Stimulated activated CD8-positive, alpha-beta memory T cell treated with anti-CD3 and anti-CD28 coated beads, Interleukin-15, amount 100 ng/mL, for 4 hours (primary cell): ENCODE measurements at regions not wholly inside any gene's neighbourhood (a gene's known extent, or its start where the extent isn't known, plus 50 kb on each side); places are given as distances from the start of the nearest gene placed in this dataset.

Experiments used
- DNase-seq, 2 donors: peaks; one replicate each; pipeline ENCODE4 v3.0.0-alpha.2; 2020; ENCODE audit warnings: low read depth in 2 of 2

DNA sequence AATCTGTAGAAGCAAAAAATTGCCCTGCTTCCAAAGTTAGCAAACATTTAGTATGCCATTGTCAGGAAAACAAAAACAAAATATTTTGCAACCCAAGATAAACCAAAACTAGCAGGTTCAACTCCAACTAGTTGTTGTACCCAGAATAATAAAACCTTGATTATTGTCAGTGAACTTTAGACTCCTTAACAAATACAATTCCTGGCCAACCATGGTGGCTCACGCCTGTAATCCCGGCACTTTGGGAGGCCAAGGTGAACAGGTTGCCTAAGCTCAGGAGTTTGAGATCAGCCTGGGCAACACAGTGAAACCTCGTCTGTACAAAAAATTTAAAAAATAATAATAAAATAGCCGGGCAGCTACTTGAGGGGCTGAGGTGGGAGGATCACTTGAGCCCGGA, 53.6 kb upstream of the EPCAM start:
- no peak for DNase-seq

DNA sequence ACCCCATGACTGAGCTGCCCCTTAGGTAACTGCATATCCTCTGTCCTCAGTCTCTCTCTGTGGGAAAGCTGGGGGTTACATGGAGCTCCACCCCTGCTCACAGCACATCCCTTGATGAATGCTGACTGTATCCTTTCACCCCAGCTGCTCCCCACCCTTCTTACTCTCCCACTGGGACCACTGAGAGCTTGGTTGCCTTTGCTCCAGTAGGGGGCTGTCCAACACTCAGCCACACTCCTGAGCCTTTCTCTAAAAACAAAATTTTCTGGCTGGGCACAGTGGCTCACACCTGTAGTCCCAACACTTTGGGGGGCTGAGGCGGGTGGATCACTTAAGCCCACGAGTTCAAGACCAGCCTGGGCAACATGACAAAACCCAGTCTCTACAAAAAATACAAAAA, 55.4 kb upstream of the EPCAM start:
- no peak for DNase-seq

DNA sequence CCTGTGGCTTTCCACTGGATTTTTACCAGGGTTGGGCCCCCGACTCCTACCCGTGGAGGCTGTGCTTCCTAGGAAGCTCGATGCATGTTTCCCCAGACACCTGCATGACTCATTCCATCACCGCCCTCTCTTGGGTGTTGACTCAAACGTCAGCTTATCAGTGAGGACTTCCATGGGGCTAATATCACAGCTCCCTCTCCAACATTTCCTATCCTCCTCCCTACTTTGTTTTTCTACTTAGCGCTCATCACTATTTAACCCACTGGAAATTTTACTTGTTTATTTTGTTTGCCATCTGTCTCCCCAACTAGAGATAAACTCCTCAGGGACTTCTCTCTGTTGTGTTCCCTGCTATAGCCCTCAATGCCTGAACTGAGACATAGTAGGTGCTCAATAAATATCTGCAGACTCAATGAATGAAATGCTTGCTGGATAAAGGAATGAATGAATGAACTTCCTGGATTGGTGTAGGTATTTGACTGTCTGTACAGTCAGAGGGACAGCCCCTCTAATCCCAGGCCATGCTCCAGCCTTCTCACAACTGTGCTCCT, 55.9 kb upstream of the EPCAM start:
- DNase-seq = no peak

DNA sequence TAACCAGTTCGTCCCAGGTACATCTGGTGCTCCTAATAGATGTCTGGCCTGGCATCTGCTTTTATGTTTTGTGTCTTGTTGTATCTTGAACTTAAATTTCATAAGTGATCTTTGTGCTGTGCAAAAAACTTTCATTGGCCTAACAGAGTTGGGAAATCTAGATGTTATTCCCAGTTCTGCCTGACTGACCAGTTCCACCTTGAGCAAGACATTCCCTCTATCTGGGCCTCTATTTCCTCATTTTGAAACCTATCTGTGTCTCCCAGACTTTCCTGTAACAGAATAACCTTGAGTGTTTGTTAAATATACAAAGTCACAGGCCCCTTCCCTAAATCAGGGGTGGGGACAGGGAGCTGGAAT, 56.6 kb upstream of the EPCAM start:
- no peak for DNase-seq

GRCh38 chr2:47311764-47312490, 57.2 kb upstream of the EPCAM start:
- no peak for DNase-seq

GRCh38 chr2:47310801-47311560, 58.1 kb upstream of the EPCAM start:
- DNase-seq = no peak

DNA sequence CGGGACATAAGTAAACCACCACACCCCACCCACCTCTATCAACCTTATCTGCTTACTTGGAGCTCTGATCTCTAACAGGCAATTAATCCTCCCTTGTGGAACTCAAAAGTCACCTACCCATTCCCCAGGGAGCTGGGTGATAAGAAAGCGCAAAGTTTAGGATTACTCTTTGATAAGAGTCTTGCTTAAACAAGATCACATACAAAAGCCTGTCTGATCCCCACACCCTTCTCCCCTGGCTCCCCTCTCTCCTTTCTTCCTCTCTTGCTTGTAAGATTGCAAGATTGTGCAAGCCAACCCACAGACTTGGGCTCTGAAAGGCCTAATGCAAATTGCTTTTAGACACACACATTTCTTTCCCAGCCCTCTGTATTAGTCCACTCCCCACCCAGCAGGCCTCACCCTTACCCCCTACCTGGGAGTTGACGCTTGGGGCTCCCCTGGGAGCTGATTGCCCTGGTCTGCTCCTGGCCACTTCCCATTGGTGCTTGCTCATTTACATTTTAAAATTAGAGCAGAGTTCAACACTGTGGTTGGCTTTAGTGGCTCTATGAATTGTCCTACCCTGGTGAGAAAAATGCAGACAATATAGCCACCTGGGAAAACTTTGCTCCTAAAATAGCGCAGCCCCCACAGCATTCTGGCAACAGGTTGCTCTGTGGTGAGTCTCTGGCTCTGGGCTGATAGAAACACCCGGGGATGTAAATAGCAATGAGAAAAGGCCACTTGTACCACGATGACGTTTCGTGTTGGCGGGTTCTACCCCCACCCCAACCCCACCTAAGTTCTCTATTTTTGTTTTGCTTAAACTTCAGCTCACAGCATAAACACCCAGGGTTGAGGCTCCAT, 58.9 kb upstream of the EPCAM start:
- no peak for DNase-seq

GRCh38 chr2:47309472-47309951, 59.6 kb upstream of the EPCAM start:
- DNase-seq = no peak

DNA sequence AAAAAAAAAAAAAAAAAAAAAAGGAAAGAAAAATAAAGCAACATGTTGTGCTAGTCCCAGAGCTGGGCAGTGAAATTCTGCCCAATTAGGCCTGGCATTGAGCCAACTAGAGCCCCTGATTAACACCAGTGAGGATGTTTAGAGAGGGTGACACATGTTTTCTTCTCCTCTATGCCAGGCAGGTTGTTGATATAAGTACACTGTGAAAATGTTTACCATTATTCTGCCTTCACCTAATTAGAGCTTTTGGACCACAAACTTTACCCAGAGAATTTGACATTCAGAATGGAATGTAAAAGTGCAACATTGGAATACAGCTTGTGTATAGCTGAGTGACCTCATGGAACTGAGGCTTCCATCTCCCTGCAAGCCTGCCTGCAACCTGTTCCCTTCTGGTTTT, 62.0 kb upstream of the EPCAM start:
- DNase-seq = no peak

GRCh38 chr2:47304654-47305053, 64.5 kb upstream of the EPCAM start:
- no peak for DNase-seq

DNA sequence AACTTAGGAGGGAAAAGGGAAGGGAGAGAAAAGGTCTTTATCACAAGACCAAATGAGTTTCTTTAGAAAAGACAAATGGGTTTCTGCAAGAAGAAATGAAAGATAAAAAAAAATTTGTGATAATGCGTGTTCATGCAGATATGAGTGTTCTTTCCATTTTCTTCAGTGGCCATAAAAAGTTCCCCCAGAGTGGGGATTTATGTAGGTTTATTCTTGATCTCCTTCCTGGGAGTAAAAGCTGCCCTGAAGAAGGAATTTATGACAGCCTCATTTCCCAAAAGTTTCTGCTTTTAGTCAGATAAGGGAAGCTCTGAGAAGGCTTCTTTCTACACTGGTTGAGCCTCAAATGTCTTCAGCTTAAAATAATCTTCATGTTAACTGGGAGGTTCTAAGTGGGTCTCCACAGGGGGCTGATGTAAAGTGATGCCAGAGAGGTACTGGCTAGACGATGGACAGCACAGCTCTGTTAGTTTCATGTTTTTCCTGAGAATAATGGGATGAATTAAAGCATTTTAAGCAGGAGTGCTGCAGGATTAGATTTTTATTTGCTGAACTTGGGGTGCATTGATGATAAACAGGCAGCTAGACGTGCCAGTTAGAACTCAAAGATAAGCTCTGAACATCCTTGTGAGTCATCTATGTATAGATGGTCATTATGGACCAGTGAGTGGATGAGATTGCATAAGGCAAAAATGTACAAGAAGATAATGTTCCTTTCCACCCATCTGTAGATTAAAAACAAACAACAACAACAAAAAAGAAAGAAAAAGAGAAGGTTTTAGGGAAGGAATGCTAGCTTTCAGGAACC, 65.6 kb upstream of the EPCAM start:
- DNase-seq = no peak

DNA sequence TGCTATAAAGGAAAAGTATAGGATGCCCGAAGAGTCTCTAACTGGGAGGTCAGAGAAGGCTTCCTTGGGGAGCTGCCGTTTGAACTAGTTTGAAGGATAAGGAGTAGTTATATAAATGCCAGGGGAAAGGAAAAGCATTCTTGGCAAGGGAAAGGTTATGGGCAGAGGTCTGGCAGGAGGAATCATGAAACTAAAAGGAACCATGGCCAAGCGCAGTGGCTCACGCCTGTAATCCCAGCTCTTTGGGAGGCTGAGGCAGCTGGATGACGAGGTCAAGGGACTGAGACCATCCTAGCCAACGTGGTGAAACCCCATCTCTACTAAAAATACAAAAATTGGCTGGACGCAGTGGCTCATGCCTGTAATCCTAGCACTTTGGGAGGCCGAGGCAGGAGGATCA, 66.8 kb upstream of the EPCAM start:
- no peak for DNase-seq

DNA sequence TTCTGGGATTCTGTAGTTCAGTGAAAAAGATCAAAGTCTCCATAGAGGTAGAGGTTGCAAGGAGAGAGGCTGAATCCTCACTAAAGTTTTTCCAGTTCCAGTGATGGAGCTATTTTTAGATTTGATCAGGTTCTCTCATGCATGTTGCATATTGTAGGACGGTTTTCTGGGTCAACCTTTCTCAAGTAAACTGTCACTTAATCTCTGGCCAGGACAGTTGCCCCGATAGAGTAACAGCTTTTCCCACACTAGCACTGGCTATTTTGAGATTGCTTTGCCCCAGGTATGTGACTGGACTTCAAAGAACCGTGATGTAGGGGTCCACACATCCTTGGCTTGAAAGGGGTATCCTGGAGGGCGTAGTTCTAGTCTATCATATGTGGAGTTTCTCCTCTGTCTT, 67.4 kb upstream of the EPCAM start:
- DNase-seq = no peak

DNA sequence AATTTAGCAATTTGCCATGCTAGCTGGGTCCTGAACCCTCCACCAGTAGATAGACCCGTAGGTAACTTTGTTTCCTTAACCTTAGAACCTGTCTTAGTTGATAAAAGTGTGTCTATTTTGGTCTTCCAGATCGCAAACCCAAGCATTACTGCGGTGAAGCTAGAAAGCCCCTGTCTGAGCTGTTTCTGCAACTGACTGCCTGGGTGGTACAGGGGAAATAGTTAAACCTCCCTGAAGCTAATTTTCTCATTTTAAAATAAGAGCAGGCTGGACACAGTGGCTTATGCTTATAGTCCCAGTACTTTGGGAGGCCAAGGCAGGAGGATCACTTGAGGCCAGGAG, 67.9 kb upstream of the EPCAM start:
- no peak for DNase-seq

DNA sequence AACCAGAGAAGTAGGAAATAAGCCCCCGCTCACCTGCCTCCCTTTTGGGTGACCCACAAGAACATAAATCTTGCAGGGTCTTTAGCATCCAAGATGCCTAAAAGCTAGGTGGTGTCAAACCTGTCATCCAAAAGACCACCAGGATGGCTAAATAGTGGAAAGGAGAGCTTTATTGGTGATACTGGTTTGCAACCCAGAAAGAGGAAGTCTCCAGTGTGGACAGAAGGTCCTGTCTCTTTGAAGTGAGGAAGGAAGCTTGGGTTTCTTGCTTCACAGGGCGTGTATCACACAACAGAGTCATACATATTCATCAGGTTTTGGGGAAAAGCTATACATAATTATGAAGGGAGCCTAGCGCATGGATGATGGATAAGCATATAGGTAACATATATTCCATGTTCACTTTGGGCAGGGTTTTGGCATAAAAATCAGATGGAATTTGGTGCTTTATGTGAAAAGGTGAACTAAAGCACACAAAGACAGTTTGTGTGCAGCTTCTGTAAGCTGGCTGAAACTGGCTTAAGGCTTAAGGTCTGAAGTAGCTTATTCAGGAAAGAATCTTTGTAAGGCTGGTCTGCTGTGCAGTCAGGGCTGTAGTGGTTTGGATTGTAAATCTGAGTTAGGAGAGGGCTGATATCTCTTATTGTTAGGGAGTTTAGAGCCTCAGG, 68.4 kb upstream of the EPCAM start:
- DNase-seq = no peak

DNA sequence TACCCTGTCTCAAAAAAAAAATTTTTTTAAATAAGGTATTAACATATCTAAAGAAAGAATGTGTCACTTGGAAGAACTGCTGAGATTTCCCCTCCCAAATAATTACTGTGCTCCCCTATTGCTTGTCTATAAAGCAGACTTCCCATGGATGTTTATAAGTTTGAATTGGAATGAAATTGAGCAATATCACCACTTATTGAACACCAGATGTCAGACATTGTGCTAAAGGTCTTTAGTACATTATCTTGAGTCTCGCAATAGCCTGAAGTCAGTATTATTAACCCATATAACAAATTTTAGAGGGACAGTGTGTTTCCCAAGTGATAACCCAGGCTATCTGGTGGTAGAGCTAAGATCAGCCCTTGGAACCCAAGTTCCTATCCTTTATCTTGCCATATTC, 69.0 kb upstream of the EPCAM start:
- no peak for DNase-seq

DNA sequence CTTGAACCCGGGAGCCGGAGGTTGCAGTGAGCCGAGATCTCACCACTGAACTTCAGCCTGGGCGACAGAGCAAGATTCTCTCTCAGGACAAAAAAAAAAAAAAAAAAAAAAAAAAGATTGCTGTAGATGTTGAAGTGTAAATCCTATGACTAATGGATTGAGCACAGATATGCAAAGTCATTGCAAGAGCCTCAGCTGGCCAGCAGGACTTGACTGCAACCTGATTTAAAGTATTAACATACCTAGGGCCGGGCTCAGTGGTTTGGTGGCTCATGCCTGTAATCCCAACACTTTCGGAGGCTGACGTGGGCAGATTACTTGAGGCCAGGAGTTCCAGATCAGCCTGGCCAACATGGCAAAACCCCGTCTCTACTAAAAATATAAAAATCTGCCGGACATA, 69.6 kb upstream of the EPCAM start:
- no peak for DNase-seq

DNA sequence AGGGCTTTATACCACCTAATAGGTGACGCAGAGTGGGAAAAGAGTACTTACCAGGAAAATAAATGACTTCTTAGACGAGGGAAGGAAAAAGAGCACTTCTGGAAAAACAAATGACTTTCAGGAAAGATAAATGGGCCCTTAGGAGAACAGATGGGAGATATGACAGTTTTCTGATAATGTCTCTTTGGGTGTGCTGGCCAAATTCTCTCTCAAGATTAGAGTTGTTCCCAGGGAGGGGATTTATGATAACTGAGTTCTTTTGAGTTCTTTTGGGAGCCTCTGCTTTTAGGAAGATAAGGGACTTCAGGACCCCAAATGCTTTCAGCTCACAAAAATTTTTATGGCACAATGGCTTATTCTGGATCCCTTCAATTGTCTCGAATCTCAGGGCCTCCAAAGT, 70.3 kb upstream of the EPCAM start:
- no peak for DNase-seq

GRCh38 chr2:47297767-47298425, 71.2 kb upstream of the EPCAM start:
- no peak for DNase-seq

GRCh38 chr2:47295981-47296635, 73.0 kb upstream of the EPCAM start:
- no peak for DNase-seq
